Uterus (tissue), 2 donors: ENCODE measurements at regions not wholly inside any gene's neighbourhood (a gene's known extent, or its start where the extent isn't known, plus 50 kb on each side); places are given as distances from the start of the nearest gene placed in this dataset.
"Not testable (repeated sequence)": the region's sequence is repeated elsewhere in the genome, so short reads cannot be mapped to it uniquely, and the experiment has no call there.

Experiments
- CTCF ChIP-seq, 4 experiments: fragments of 200-600 bp in 2 of 4; fragments of 450-650 bp in 2 of 4; sonication (generic) in 2 of 4; IDR thresholded peaks; one replicate each; pipeline ENCODE4 v1.5.1; 2016 to 2019; ENCODE audit warnings: antibody characterized with exemption in 4 of 4, mild to moderate bottlenecking in 2 of 4, moderate library complexity in 1 of 4
- POLR2A ChIP-seq, 2 donors: fragments of 450-650 bp; IDR thresholded peaks; one replicate each; pipeline ENCODE4 v1.6.1; 2016; ENCODE audit warnings: antibody characterized with exemption in 2 of 2, mild to moderate bottlenecking in 1 of 2, moderate library complexity in 1 of 2

GRCh38 chr14:22238320-22238719 lies 350.7 kb downstream of the DAD1 start:
- not testable (repeated sequence) for TF ChIP-seq CTCF, POLR2A (IDR thresholded peaks at IDR 0.05)
